ENCODE measurements at regions not wholly inside any gene's neighbourhood (a gene's known extent, or its start where the extent isn't known, plus 50 kb on each side); places are given as distances from the start of the nearest gene placed in this dataset.

GRCh38 chr7:91373111-91373800, 109.0 kb downstream of the FZD1 start:
- no peaks in the 10 kb centered on the region for H3K36me3 ChIP-seq
- H3K27me3 ChIP-seq: no peaks in the 10 kb centered on the region
- no peak overlapping the region for H3K4me3 ChIP-seq
- no peak overlapping the region for H3K27ac ChIP-seq
- H3K9me3 ChIP-seq: no peaks in the 10 kb centered on the region
- DNase-seq: no peak
- TF ChIP-seq, protein P1, sequence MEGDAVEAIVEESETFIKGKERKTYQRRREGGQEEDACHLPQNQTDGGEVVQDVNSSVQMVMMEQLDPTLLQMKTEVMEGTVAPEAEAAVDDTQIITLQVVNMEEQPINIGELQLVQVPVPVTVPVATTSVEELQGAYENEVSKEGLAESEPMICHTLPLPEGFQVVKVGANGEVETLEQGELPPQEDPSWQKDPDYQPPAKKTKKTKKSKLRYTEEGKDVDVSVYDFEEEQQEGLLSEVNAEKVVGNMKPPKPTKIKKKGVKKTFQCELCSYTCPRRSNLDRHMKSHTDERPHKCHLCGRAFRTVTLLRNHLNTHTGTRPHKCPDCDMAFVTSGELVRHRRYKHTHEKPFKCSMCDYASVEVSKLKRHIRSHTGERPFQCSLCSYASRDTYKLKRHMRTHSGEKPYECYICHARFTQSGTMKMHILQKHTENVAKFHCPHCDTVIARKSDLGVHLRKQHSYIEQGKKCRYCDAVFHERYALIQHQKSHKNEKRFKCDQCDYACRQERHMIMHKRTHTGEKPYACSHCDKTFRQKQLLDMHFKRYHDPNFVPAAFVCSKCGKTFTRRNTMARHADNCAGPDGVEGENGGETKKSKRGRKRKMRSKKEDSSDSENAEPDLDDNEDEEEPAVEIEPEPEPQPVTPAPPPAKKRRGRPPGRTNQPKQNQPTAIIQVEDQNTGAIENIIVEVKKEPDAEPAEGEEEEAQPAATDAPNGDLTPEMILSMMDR (IDR thresholded peaks at IDR 0.05): no peak
- ATAC-seq: no peak
- H3K4me1 ChIP-seq: no peaks in the 10 kb centered on the region
- intact Hi-C loops (cut with DNase I): no loop called here

DNA sequence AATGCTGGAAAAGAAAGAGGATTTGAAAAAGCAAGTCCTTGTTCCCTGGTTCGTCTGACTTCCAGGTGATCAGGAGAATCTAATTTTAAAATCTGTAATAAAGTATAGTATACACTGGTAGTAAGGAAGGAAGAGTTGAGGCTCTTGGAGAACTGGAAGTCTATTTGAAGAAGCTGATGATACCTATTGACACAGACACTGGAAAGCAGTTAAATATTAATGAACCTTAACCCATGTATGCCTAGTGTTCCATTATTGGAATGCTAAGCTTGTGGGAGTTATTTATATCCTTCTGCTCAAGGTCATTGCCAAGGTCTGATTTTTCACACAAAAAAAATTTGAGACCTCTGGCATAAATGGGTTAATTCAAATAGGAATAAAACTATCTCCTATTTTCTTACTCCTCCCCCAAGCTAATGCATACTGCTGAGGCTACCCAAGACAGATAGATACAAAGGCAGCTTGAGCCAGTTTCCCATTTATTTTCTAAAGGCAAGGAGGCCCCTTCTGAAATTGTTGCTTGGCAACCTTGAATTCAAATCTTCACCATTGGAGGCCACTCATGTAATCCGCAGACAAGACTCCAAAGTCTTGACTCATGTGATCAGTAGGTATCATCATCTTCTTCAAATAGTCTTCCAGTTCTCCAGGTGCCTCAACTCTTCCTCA, 110.2 kb downstream of the FZD1 start:
- intact Hi-C loops (cut with DNase I): no loop called here
- no peaks in the 10 kb centered on the region for H3K9me3 ChIP-seq
- DNase-seq (no peak), ATAC-seq (no peak)
- no peak overlapping the region for H3K27ac ChIP-seq
- H3K4me3 ChIP-seq: no peak overlapping the region
- H3K27me3 ChIP-seq: no peaks in the 10 kb centered on the region
- TF ChIP-seq, protein P1 (IDR thresholded peaks at IDR 0.05): no peak
- no peaks in the 10 kb centered on the region for H3K36me3 ChIP-seq
- no peaks in the 10 kb centered on the region for H3K4me1 ChIP-seq

GRCh38 chr7:91375378-91375777, 111.1 kb downstream of the FZD1 start:
- H3K9me3 ChIP-seq: no peaks in the 10 kb centered on the region
- H3K4me1 ChIP-seq: no peaks in the 10 kb centered on the region
- no peaks in the 10 kb centered on the region for H3K27me3 ChIP-seq
- TF ChIP-seq, protein P1 (IDR thresholded peaks at IDR 0.05): no peak
- intact Hi-C loops (cut with DNase I): no loop called here
- no peak overlapping the region for H3K27ac ChIP-seq
- ATAC-seq: no peak
- no peaks in the 10 kb centered on the region for H3K36me3 ChIP-seq
- DNase-seq: no peak
- no peak overlapping the region for H3K4me3 ChIP-seq

DNA sequence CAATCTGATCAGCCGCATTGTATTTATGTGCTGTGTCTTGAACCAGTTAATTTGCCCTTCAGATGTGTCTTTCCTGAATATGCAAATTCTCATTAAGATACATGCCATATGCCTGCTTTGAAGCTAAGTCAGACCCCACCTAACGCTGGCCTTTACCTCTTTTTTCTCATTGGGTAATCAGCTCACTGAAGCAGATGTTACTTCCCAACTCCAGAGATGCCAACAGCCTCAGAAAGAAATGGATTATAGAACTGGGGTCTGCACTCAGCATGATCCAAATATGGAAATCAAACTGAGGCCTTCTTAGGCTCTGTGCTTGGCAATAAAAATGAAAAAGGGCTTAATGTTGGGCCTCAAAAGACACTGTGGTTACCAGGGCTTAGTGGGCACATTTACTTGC, 113.9 kb downstream of the FZD1 start:
- H3K4me3 ChIP-seq: no peak overlapping the region
- DNase-seq (no peak), ATAC-seq (no peak)
- TF ChIP-seq, protein P1 (IDR thresholded peaks at IDR 0.05): no peak
- no peaks in the 10 kb centered on the region for H3K9me3 ChIP-seq
- no peaks in the 10 kb centered on the region for H3K36me3 ChIP-seq
- intact Hi-C loops (cut with DNase I): no loop called here
- no peaks in the 10 kb centered on the region for H3K4me1 ChIP-seq
- no peak overlapping the region for H3K27ac ChIP-seq
- H3K27me3 ChIP-seq: no peaks in the 10 kb centered on the region

DNA sequence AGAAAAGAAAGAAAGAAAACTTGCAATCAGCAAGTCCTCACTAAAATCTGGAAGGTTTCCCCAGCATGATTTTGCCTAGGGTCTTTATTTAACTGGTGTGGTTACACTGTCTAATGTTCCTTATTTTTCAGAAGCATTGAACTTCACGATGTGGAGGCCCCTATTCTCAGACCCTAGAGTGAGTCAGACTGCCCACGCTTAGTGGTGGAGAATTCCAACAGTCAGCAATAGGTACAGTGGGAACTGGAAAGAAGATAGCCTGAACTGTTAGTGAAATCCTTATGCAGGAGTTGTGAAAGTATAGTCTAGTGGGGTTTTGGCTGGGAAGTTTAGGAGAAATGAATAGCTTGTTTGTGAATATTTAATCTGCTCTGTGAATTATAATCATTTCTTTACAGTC, 115.0 kb downstream of the FZD1 start:
- no peaks in the 10 kb centered on the region for H3K27me3 ChIP-seq
- TF ChIP-seq, protein P1 (IDR thresholded peaks at IDR 0.05): no peak
- ATAC-seq: no peak
- H3K36me3 ChIP-seq: no peaks in the 10 kb centered on the region
- H3K4me1 ChIP-seq: no peaks in the 10 kb centered on the region
- DNase-seq: no peak
- intact Hi-C loops (cut with DNase I): no loop called here
- H3K9me3 ChIP-seq: no peaks in the 10 kb centered on the region
- no peak overlapping the region for H3K4me3 ChIP-seq
- no peak overlapping the region for H3K27ac ChIP-seq
